ENCODE measurements at regions not wholly inside any gene's neighbourhood (a gene's known extent, or its start where the extent isn't known, plus 50 kb on each side); places are given as distances from the start of the nearest gene placed in this dataset.

DNA sequence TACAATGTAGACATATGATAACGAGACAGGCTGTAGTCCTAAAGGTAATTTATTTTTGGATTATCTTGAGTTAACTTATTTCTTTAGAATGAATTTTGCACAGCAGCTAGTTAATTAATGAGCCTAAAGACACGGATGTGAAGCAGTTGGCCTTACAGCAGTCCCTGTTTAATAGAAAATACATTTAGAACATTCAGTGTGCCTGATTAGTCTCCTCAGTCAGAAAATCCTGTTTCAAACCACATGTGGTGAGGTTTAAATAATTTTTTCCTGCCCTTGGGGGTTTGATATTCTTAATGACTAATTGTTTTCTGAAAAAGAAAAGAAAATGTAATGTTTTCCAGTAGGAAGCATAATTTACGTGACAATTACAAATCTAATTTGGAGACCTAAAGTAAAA, 494.2 kb upstream of the CDH8 start:
- TF ChIP-seq EZH2 (IDR thresholded peaks at IDR 0.05) (no peak), POLR2AphosphoS5 (IDR thresholded peaks at IDR 0.05; ENCODE audit: borderline replicate concordance, low read depth, low read length) (no peak)

All from SK-N-MC (cell line).